Endothelial cell (in vitro differentiated cells): ENCODE measurements at regions not wholly inside any gene's neighbourhood (a gene's known extent, or its start where the extent isn't known, plus 50 kb on each side); places are given as distances from the start of the nearest gene placed in this dataset.

ENCODE experiments used
- DNase-seq: peaks from one replicate; pipeline ENCODE4 v3.0.0; 2021; ENCODE audit warnings: low spot score
- H3K27ac Mint-ChIP-seq: one replicate; pipeline ENCODE4 v1.8.0; 2021; ENCODE audit warnings: mixed read lengths, inconsistent platforms; ENCODE audit not compliant: unreplicated experiment
- H3K27me3 Mint-ChIP-seq: one replicate; pipeline ENCODE4 v1.8.0; 2021; ENCODE audit warnings: mild to moderate bottlenecking, moderate library complexity, mixed read lengths, inconsistent platforms; ENCODE audit not compliant: unreplicated experiment
- H3K36me3 Mint-ChIP-seq: one replicate; pipeline ENCODE4 v1.8.0; 2021; ENCODE audit warnings: mild to moderate bottlenecking, low read depth, mixed read lengths, inconsistent platforms; ENCODE audit not compliant: unreplicated experiment
- H3K4me1 Mint-ChIP-seq: one replicate; pipeline ENCODE4 v1.8.0; 2021; ENCODE audit warnings: mild to moderate bottlenecking, mixed read lengths, inconsistent platforms; ENCODE audit not compliant: unreplicated experiment
- H3K4me3 Mint-ChIP-seq: one replicate; pipeline ENCODE4 v1.8.0; 2021; ENCODE audit warnings: mild to moderate bottlenecking, mixed read lengths, inconsistent platforms; ENCODE audit not compliant: unreplicated experiment
- H3K9me3 Mint-ChIP-seq: one replicate; pipeline ENCODE4 v1.8.0; 2021; ENCODE audit warnings: mixed read lengths, inconsistent platforms; ENCODE audit not compliant: unreplicated experiment
- CTCF ChIP-seq: fragments of 200-600 bp; sonication (generic); IDR thresholded peaks from one replicate; pipeline ENCODE4 v1.5.0; 2021; ENCODE audit warnings: antibody characterized with exemption; ENCODE audit not compliant: unreplicated experiment

- peaks cover 16% of the 10 kb centered on the region for H3K4me1 Mint-ChIP-seq
- DNase-seq = no peak
Observed at GRCh38 chr10:69731184-69731583, 70.5 kb upstream of the COL13A1 start.

GRCh38 chr10:69731698-69732097, 70.0 kb upstream of the COL13A1 start:
- Mint-ChIP-seq H3K4me3 (no peak overlapping the region), H3K36me3 (no peaks in the 10 kb centered on the region), H3K27me3 (peaks cover 2% of the 10 kb centered on the region), H3K27ac (no peak overlapping the region), H3K4me1 (peaks cover 16% of the 10 kb centered on the region), H3K9me3 (no peaks in the 10 kb centered on the region)
- no peak for DNase-seq
- TF ChIP-seq CTCF = no peak

More at GRCh38 chr10:69731184-69731583, 70.5 kb upstream of the COL13A1 start:
- TF ChIP-seq CTCF = no peak
- Mint-ChIP-seq H3K4me3 (no peak overlapping the region), H3K27ac (no peak overlapping the region), H3K27me3 (peaks cover 2% of the 10 kb centered on the region), H3K36me3 (no peaks in the 10 kb centered on the region), H3K9me3 (no peaks in the 10 kb centered on the region)

GRCh38 chr10:69732147-69732825, 69.4 kb upstream of the COL13A1 start:
- TF ChIP-seq CTCF = no peak
- Mint-ChIP-seq H3K36me3 (no peaks in the 10 kb centered on the region), H3K4me1 (peaks cover 16% of the 10 kb centered on the region), H3K27ac (no peak overlapping the region), H3K4me3 (no peak overlapping the region), H3K9me3 (no peaks in the 10 kb centered on the region), H3K27me3 (peaks cover 2% of the 10 kb centered on the region)
- DNase-seq = no peak

- Mint-ChIP-seq H3K36me3 (no peaks in the 10 kb centered on the region), H3K9me3 (no peaks in the 10 kb centered on the region), H3K27me3 (peaks cover 4% of the 10 kb centered on the region), H3K27ac (no peak overlapping the region), H3K4me1 (peaks cover 16% of the 10 kb centered on the region), H3K4me3 (no peak overlapping the region)
- TF ChIP-seq CTCF = no peak
- DNase-seq = no peak
Observed at GRCh38 chr10:69732826-69733150, 68.9 kb upstream of the COL13A1 start.

GRCh38 chr10:69733791-69734261, 67.9 kb upstream of the COL13A1 start:
- DNase-seq = no peak
- peaks cover 7% of the 10 kb centered on the region for H3K4me1 Mint-ChIP-seq

More at GRCh38 chr10:69733791-69734261, 67.9 kb upstream of the COL13A1 start:
- no peaks in the 10 kb centered on the region for H3K9me3 Mint-ChIP-seq
- no peaks in the 10 kb centered on the region for H3K36me3 Mint-ChIP-seq
- H3K27me3 Mint-ChIP-seq = peaks cover 6% of the 10 kb centered on the region
- no peak for TF ChIP-seq CTCF
- no peak overlapping the region for H3K27ac Mint-ChIP-seq
- no peak overlapping the region for H3K4me3 Mint-ChIP-seq
